ENCODE measurements at regions not wholly inside any gene's neighbourhood (a gene's known extent, or its start where the extent isn't known, plus 50 kb on each side); places are given as distances from the start of the nearest gene placed in this dataset.
"Not testable (repeated sequence)": the region's sequence is repeated elsewhere in the genome, so short reads cannot be mapped to it uniquely, and the experiment has no call there.

- no peak for DNase-seq
These were observed 73.6 kb downstream of the CYLC2 start for GRCh38 chr9:103068753-103069152.

DNA sequence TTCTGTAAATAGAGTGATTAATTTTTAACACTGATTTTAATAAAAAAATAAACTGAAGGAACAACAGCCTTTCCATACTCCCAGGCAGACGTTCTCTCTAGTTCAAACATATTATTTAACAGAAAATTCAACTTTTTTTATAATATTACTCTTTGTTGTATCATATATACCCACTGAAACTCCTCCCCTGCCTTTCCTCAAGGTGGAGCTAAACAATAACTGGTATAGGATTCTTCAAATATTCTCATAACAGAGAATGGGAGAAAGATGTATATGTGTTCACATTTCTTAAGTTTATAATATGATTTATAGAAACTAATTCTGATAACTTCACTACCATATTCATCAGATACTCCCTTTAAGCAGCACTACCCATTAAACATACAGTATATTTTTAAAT lies 83.4 kb downstream of the CYLC2 start:
- DNase-seq, result no peak

GRCh38 chr9:103082494-103082893 lies 87.4 kb downstream of the CYLC2 start:
- no peak for DNase-seq

- no peak for DNase-seq
These were observed 94.2 kb downstream of the CYLC2 start for GRCh38 chr9:103089357-103089756.

DNA sequence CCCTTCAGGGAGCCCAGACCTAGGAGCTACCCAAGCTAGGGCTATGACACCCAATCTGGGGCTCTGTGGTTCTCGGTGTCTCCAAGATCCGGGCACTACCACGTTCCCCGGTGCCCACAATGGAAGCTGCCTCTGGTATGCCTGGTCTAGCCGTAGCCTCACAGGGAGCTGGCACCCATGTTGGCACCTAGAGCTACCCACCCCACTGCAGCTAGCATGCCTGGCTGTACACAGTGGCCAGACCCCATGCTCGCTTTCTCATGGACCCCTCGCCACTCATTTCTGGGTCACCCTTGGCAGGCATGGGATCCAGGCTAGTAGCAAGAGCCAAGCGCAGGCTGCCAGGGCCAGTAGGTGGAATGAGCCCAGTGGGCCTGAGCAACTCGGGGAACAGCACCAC lies 109.0 kb downstream of the CYLC2 start:
- no peak for DNase-seq

DNA sequence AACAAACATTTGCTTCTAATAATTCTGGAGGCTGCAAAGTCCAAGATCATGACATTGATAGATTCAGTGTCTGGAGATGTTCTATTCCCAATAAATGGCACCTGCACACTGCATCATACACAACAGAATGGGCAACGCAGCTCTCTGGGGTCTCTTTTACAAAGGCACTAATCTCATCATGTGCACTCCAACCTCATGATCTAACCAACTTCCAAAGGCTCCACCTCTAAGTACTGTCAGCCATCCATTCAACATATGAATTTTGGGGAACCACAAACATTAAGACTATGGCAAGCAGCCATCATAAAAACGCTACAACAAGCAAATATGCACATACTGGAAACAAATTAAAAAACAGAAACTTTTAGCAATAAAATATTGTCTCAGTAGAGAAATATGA lies 121.1 kb downstream of the CYLC2 start:
- DNase-seq, result no peak

DNA sequence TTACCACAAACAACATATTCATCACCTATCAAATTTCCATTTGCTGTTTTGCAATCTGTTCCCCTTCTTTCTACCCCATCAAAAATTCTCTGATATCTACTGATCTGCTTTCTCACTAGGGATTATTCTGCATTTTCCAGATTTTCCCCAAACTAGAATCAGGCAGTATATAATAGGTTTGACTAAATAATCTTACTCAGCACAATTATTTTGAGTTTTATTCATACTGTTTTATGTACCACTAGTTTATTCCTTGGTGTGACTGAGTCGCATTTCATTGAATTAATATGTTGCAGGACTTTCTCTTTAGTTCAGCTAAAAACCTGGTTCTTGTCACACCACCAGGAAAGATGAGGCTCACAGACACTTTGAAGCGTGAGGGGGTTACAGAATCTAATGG lies 131.4 kb downstream of the CYLC2 start:
- DNase-seq, result no peak

GRCh38 chr9:103139891-103140290 lies 144.8 kb downstream of the CYLC2 start:
- no peak for DNase-seq

- DNase-seq, result peak in 1 of 2 experiments; percentile 4
These were observed 157.3 kb downstream of the CYLC2 start for GRCh38 chr9:103152473-103152872.

DNA sequence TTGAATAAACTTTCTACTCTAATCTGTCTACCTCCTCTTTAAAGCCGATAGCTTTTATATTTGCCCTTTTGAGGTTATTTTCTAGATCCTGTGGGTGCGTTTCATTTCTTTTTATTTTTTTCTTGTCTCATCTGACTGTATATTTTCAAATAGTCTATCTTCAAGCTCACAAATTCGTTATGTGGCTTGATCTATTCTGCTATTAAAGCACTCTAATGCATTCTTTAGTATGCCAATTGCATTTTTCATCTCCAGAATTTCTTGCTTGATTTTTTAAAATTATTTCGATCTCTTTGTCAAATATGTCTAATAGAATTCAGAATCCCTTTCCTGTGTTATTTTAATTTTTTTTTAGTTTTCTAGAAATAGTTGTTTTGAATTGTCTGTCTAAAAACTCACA lies 172.4 kb downstream of the CYLC2 start:
- DNase-seq, result no peak

DNA sequence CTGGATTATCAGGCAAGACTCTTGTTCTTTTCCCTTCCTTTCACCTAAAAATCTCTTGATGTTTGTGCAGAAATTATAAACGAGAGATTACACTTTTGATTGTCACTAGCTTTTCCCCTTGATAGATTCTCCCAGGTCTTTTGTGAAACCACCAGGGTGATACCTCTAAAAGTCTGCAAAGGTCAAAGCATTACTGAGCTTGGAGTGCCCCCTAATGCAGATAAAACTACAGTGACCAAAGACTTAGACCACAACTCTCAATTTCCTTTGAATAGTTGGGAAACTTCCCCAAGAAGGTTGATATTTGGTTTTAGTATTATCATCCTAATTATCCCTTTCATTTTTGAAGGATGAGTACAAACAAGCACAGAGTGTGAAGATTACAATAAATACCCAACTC lies 173.1 kb downstream of the CYLC2 start:
- no peak for DNase-seq

- DNase-seq, result no peak
These were observed 174.7 kb downstream of the CYLC2 start for GRCh38 chr9:103169798-103170197.

DNA sequence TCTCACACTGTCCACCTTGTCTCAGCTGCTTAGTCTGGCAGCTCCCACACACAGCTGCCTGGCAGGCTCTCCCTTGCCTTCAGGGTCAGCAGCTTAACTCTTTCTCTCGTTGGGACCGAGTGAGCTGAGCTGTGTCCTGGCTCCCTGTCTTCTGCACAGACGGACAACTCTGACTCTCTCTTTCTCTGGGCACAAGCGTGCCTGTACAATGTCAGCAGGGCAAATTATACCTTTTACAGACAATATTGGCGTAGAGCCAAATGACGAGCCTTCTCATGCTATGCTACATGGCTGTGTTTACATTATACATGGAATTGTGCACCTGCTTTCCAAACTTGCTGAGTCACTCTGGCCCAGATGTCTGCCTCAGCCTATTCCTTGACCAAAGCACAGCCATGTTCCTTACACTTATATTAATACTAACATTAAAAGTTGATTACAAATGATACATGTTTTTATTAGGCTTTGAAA lies 188.6 kb downstream of the CYLC2 start:
- DNase-seq, result no peak

GRCh38 chr9:103186959-103187358 lies 191.8 kb downstream of the CYLC2 start:
- DNase-seq, result no peak

DNA sequence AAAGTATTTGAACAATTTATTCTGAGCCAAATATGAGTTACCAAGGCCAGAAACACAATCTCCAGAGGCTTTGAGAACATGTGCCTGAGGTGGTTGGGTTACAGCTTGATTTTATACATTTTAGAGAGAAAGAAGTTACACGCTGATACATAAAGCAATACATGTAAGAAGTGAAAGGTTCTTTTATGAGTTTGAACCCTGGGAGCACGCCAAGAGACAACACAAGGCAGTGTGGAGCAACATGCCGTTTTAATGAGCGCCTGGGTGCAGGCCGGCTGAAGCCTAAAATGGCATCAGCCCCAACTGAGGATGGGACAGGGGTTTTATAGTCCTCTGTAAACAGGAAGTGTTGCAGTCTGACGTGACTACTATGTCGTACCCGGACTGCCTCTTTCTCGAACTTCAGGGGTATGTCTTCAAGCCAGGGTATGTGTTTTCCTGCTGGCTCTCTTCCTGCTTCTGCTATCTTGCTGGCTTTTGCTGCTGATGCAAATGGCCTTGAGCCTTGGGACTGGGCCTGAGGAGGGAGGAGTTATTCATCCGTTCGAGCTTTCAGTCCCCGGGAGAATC lies 193.7 kb downstream of the CYLC2 start:
- DNase-seq, result no peak

GRCh38 chr9:103193992-103194391 lies 198.9 kb downstream of the CYLC2 start:
- peak; percentile 28 to 35 for DNase-seq

GRCh38 chr9:103203172-103203571 lies 208.0 kb downstream of the CYLC2 start:
- DNase-seq, result no peak

- DNase-seq, result not testable (repeated sequence)
These were observed 210.9 kb downstream of the CYLC2 start for GRCh38 chr9:103205881-103206585.

GRCh38 chr9:103210607-103211006 lies 215.5 kb downstream of the CYLC2 start:
- DNase-seq, result no peak

DNA sequence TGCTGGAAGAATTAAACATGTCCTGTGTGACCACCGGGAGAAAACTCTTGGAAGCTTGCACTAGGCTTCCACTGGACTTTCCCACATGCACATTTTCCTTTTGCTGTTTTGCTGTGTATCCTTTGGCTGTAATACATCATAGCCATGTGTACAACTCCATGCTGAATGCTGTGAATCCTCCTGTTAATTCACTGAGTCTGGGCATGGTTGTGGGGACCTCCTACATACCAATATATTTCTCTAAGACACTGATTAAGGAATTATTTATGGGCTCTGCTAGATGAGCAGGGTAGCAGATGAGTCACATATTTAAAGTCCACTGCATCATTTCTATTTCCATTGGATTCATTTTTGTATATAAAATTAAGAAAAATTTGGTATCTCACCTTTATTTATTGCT lies 220.1 kb downstream of the CYLC2 start:
- DNase-seq, result no peak

- no peak for DNase-seq
These were observed 230.8 kb downstream of the CYLC2 start for GRCh38 chr9:103225702-103226646.

DNA sequence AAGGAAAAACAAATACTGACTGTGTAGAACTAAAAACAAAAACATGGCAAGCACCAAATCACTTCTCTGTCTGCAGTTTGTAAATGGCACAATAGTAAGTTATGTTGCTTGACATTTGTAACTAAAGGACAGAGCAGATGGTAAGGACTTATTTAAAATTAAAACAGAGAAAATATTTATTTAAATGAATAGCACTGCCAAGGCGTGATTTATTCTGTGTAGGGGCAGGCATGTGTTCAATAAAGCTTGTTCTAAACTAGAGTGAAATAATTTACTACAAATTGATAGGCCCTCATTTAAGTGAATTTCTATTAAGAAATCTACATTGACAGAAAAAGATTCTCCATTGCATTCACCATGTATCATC lies 231.5 kb downstream of the CYLC2 start:
- DNase-seq, result no peak

GRCh38 chr9:103237571-103238109 lies 242.5 kb downstream of the CYLC2 start:
- DNase-seq, result peak in 1 of 2 experiments; percentile 21
